ENCODE measurements at regions not wholly inside any gene's neighbourhood (a gene's known extent, or its start where the extent isn't known, plus 50 kb on each side); places are given as distances from the start of the nearest gene placed in this dataset.
"Not testable (repeated sequence)": the region's sequence is repeated elsewhere in the genome, so short reads cannot be mapped to it uniquely, and the experiment has no call there.

- DNase-seq: not testable (repeated sequence)
These were observed 394.9 kb upstream of the KCNMB2 start for GRCh38 chr3:178141305-178141684.

DNA sequence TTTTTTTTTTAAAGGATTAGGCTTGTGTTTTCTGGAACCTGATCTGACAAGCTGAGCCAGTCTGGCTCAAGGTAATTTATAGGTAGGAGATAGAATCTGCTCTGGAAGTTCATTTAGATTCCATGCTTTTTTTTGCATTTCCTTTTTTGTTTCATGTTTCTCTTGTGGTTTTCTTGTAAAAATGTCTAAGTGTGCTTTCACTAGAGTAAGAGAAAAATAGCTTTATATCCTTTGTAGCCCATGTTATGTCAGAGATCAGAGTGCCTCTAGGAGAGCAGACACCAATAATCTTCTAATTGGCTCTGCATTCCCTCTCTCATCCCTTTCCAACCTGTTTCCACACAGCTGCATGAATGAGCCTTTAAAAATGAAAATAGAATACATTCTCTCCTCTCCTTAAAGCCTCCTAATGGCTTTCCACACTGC, 389.8 kb upstream of the KCNMB2 start:
- no peak for DNase-seq

- DNase-seq: no peak
These were observed 389.2 kb upstream of the KCNMB2 start for GRCh38 chr3:178147001-178147400.

- no peak for DNase-seq
These were observed 384.0 kb upstream of the KCNMB2 start for GRCh38 chr3:178152031-178152806.

DNA sequence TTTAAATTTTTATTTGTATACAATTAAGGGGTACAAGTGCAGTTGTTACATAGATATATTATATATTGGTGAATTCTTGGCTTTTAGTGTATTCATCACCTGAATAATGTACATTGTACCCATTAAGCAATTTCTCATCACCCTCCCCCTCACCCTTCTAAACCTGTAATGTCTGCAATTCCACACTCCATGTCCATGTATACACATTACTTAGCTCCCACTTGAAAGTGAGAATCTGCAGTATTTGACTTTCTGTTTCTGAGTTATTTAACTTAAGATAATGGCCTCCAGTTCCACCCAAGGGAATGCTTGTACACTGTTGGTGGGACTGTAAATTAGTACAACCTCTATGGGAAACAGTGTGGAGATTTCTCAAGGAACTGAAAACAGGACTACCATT, 383.2 kb upstream of the KCNMB2 start:
- no peak for DNase-seq

- DNase-seq: peak; percentile 2
These were observed 380.7 kb upstream of the KCNMB2 start for GRCh38 chr3:178155521-178155920.

DNA sequence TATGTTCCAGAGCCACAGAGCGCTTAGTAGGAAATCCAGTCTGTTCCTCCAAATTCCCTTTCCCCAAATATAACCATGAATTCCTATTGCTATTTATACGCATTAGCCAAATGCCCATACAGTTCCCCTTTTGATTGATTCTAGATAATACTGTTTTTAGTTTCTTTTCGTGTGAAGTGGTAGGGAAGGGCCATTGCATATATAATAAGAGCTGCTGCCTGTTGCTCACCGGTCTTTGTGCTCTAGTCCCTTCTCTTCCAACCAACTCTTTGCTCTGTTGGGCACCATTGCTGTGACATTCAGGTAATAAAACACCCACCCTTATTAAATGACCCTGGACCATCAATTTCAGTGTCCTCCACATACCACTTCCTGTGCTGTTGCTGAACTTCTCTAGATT, 379.9 kb upstream of the KCNMB2 start:
- DNase-seq: no peak

- no peak for DNase-seq
These were observed 376.5 kb upstream of the KCNMB2 start for GRCh38 chr3:178159691-178160220.

GRCh38 chr3:178169421-178169820, 366.8 kb upstream of the KCNMB2 start:
- no peak for DNase-seq

GRCh38 chr3:178170698-178171535, 365.3 kb upstream of the KCNMB2 start:
- peak; percentile 15 for DNase-seq

- DNase-seq: no peak
These were observed 364.1 kb upstream of the KCNMB2 start for GRCh38 chr3:178172121-178172520.

- no peak for DNase-seq
These were observed 361.9 kb upstream of the KCNMB2 start for GRCh38 chr3:178174201-178174915.

GRCh38 chr3:178181088-178181487, 355.1 kb upstream of the KCNMB2 start:
- DNase-seq: no peak

DNA sequence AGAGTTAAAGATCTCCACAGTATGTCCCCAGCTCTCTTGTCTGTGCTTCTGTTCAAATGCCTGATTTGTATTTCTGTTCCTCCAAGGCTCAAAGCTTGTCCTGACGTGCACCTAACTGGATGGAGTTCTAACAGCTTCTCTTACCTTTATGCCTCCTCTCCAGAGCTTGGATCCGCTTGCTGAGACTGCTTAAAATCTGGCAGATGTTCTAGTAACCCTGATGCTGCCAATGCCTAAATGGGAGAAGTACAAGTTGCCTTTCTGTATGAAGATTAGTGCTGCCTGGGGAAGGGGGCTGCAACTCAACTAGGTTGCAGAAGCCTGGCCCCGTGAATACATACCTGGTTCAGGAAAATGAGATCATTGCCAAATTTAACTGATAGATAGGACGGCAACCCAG, 354.5 kb upstream of the KCNMB2 start:
- DNase-seq: no peak

DNA sequence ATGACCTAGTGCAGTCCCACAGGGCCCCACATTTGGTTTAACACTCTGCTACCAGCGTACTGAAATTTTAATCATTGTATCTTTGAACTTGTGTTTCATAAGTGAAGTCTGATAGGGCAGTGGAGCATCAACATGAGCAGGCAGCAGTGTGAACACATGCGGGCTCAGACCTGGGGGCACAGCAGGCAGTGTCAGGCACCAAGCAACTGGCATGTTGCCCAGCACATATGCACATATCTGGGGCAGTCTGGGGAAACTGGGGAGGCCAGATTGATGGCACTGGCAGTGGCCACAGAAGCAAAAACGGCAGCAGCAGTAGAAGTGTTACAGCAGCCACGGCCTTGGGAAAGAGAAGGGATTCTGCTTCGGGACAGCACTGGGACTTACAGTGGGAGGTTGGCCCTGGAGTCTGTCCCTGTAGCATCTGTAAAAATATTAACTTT, 353.9 kb upstream of the KCNMB2 start:
- DNase-seq: no peak

GRCh38 chr3:178184833-178185232, 351.4 kb upstream of the KCNMB2 start:
- no peak for DNase-seq

- DNase-seq: no peak
These were observed 349.6 kb upstream of the KCNMB2 start for GRCh38 chr3:178186666-178187065.

- no peak for DNase-seq
These were observed 346.4 kb upstream of the KCNMB2 start for GRCh38 chr3:178189854-178190253.

DNA sequence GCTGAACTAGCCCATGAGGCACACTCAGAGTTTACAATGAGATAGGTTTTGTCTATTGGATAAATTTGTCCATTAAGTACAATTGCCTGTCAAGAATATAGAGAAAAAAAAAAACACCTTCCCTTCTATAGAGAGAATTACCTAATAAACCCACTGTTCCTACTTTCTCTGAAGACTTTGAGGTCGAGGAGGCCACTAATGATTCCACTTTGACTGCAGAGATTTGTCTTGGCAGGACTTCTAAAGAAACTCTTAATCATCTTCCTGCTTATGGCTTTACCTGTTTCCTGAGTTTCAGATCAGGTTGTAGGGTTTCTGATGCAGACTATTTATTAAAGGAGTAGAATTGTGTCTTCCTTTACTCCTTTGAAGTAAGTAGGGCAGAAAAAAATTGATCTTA, 342.4 kb upstream of the KCNMB2 start:
- no peak for DNase-seq

DNA sequence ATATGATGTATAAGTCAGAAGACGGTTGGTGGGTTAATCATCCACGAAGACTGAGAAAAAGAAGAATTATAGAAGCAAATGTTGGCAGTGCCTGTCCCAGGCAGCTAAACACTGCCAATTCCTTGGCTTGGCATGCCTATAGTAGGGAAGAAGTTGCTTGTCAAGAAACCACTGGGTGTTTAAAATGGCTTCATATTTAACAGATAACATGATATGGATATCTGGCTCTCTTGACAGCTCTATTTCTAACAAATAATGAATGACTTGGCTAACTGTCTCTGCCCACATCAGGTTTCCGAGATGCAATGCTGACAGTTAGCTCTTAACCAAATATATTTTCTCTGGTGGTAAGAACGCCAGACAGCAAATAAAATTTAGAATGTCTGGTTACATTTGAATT, 341.7 kb upstream of the KCNMB2 start:
- no peak for DNase-seq

- peak; percentile 17 for DNase-seq
These were observed 340.4 kb upstream of the KCNMB2 start for GRCh38 chr3:178195824-178196223.

DNA sequence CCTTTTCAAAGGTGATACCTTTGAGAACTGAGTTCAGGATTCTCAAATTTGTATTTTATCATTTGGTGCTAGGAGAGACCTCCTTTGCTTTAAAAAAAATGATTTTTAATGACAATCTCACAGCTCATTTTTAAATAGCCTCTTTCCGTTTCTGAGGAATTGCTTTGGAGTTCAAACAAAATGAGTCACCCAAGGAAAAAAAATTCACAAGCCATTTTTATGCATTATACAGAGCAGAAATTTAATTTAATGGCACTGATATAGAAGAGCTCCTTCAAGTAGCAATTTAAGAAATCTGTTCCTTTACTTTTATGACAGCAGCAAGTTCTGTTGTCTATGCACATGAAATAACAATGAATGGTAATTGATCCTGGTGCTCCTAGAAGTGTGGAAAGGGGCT, 337.9 kb upstream of the KCNMB2 start:
- DNase-seq: no peak

GRCh38 chr3:178200316-178200715, 335.9 kb upstream of the KCNMB2 start:
- no peak for DNase-seq
